DND-41 (cell line): ENCODE measurements at regions not wholly inside any gene's neighbourhood (a gene's known extent, or its start where the extent isn't known, plus 50 kb on each side); places are given as distances from the start of the nearest gene placed in this dataset.

ENCODE experiments used
- ATAC-seq: fragments of 200-7000 bp; cut with Tn5 transposase; 3 replicates; pipeline ENCODE4 v1.9.1; 2021; ENCODE audit warnings: low read depth; ENCODE audit not compliant: insufficient read depth
- DNase-seq: peaks from one replicate; pipeline ENCODE4 v3.0.0-alpha.2; 2020
- H2AFZ ChIP-seq: 2 replicates; pipeline ENCODE4 v1.6.0; 2012; ENCODE audit warnings: low read depth, low read length
- H3K27ac ChIP-seq: 2 replicates; pipeline ENCODE4 v1.5.1; 2012; ENCODE audit warnings: low read length, inconsistent platforms
- H3K27me3 ChIP-seq: fragments of 200-600 bp; sonication (generic); 2 replicates; pipeline ENCODE4 v1.6.0; 2012; ENCODE audit warnings: low read length, mild to moderate bottlenecking, inconsistent platforms; ENCODE audit not compliant: insufficient read depth, poor library complexity
- H3K36me3 ChIP-seq: 2 replicates; pipeline ENCODE4 v1.5.1; 2012; ENCODE audit warnings: low read length, inconsistent platforms; ENCODE audit not compliant: insufficient read depth
- H3K4me1 ChIP-seq: 2 replicates; pipeline ENCODE4 v1.5.1; 2012; ENCODE audit warnings: mild to moderate bottlenecking, low read length; ENCODE audit not compliant: insufficient read depth
- H3K4me2 ChIP-seq: 2 replicates; pipeline ENCODE4 v1.6.0; 2012; ENCODE audit warnings: mild to moderate bottlenecking, moderate library complexity, low read length, inconsistent platforms; ENCODE audit not compliant: insufficient read depth
- H3K4me3 ChIP-seq, 2 experiments: fragments of 200-600 bp in 1 of 2; shearing (Covaris generic) in 1 of 2; 2 replicates each; pipeline ENCODE4 v1.5.1; 2012 to 2016; ENCODE audit warnings: inconsistent platforms in 2 of 2, low read length in 2 of 2, mild to moderate bottlenecking in 2 of 2, low read depth in 1 of 2, moderate library complexity in 1 of 2
- H3K79me2 ChIP-seq: 2 replicates; pipeline ENCODE4 v1.6.0; 2012; ENCODE audit warnings: low read length, inconsistent platforms; ENCODE audit not compliant: insufficient read depth
- H3K9ac ChIP-seq: 2 replicates; pipeline ENCODE4 v1.6.0; 2012; ENCODE audit warnings: low read depth, mild to moderate bottlenecking, inconsistent platforms, low read length, moderate library complexity
- H3K9me3 ChIP-seq: 2 replicates; pipeline ENCODE4 v1.5.1; 2012; ENCODE audit warnings: low read length, moderate library complexity, mild to moderate bottlenecking, inconsistent platforms; ENCODE audit not compliant: insufficient read depth, severe bottlenecking
- H4K20me1 ChIP-seq: 2 replicates; pipeline ENCODE4 v1.6.0; 2012; ENCODE audit warnings: low read length; ENCODE audit not compliant: insufficient read depth
- EZH2 ChIP-seq: IDR thresholded peaks from 3 replicates; pipeline ENCODE4 v1.6.1; 2012; ENCODE audit warnings: borderline replicate concordance, low read depth, mild to moderate bottlenecking, moderate library complexity, low read length, inconsistent platforms; ENCODE audit not compliant: severe bottlenecking
- TF ChIP-seq, protein P1 (sequence below): IDR thresholded peaks from 2 replicates; pipeline ENCODE4 v1.5.1; 2012; ENCODE audit warnings: borderline replicate concordance, low read length, moderate library complexity, mild to moderate bottlenecking; ENCODE audit not compliant: poor library complexity, severe bottlenecking; ENCODE audit errors: extremely low read depth

DNA sequence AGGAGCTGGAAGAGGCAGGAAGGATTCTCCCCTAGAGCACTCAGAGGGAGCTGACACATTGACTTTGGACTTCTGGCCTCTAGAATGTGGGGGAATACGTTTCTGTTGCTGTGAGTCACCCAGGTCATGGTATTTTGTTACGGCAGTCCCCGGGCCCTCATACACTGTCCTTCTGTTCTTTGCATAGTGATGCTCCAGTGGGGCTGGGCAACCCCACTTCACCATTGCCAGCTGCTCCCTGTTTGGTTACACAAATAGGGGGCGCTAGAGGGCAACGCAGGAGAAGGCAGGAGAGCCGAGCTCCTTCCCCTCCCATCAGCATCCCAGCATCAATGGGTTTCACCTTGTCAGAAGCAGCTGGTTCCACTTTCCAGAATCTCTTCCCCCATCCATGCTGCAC is 257.7 kb upstream of the FOXF1 start:
- peak; percentile 12 for DNase-seq

DNA sequence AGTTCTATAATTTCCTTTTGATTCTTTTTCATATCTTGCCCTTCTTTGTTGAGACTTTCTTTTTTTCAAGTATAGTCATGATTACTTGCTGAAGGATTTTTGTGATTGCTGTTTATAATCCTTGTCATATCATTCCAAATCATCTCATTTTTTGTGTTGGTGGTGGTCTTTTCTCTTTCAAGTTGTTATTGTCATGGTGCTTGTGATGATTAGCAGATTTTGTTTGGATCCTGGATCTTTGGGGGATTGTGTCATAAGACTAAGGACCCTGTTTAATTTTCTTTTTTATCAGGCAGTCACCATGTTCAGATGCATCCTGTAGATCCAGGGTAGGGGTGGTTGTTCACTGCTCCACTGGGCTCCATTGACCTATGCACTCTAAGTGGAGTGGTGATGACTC is 254.4 kb upstream of the FOXF1 start:
- Histone ChIP-seq H3K4me3 (no peak overlapping the region), H3K36me3 (no peaks in the 10 kb centered on the region), H3K4me1 (no peaks in the 10 kb centered on the region), H3K4me2 (no peak overlapping the region), H4K20me1 (no peaks in the 10 kb centered on the region), H3K27ac (no peak overlapping the region), H3K9ac (no peak overlapping the region), H2AFZ (no peak overlapping the region), H3K9me3 (no peaks in the 10 kb centered on the region), H3K27me3 (no peaks in the 10 kb centered on the region), H3K79me2 (no peaks in the 10 kb centered on the region)
- no peak for TF ChIP-seq EZH2
- TF ChIP-seq, protein P1, sequence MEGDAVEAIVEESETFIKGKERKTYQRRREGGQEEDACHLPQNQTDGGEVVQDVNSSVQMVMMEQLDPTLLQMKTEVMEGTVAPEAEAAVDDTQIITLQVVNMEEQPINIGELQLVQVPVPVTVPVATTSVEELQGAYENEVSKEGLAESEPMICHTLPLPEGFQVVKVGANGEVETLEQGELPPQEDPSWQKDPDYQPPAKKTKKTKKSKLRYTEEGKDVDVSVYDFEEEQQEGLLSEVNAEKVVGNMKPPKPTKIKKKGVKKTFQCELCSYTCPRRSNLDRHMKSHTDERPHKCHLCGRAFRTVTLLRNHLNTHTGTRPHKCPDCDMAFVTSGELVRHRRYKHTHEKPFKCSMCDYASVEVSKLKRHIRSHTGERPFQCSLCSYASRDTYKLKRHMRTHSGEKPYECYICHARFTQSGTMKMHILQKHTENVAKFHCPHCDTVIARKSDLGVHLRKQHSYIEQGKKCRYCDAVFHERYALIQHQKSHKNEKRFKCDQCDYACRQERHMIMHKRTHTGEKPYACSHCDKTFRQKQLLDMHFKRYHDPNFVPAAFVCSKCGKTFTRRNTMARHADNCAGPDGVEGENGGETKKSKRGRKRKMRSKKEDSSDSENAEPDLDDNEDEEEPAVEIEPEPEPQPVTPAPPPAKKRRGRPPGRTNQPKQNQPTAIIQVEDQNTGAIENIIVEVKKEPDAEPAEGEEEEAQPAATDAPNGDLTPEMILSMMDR, result no peak
- ATAC-seq (no peak), DNase-seq (no peak)

More for the DNA sequence above, 257.7 kb upstream of the FOXF1 start:
- TF ChIP-seq EZH2, result no peak
- TF ChIP-seq, protein P1, result peak; percentile 58
- H3K4me3 ChIP-seq, result no peak overlapping the region
- no peaks in the 10 kb centered on the region for H3K79me2 ChIP-seq
- no peak overlapping the region for H3K27ac ChIP-seq
- no peaks in the 10 kb centered on the region for H3K9me3 ChIP-seq
- H3K4me2 ChIP-seq, result no peak overlapping the region
- H3K27me3 ChIP-seq, result no peaks in the 10 kb centered on the region
- H3K36me3 ChIP-seq, result no peaks in the 10 kb centered on the region
- H4K20me1 ChIP-seq, result no peaks in the 10 kb centered on the region
- no peak overlapping the region for H3K9ac ChIP-seq
- H2AFZ ChIP-seq, result no peak overlapping the region
- no peaks in the 10 kb centered on the region for H3K4me1 ChIP-seq
- ATAC-seq, result no peak

DNA sequence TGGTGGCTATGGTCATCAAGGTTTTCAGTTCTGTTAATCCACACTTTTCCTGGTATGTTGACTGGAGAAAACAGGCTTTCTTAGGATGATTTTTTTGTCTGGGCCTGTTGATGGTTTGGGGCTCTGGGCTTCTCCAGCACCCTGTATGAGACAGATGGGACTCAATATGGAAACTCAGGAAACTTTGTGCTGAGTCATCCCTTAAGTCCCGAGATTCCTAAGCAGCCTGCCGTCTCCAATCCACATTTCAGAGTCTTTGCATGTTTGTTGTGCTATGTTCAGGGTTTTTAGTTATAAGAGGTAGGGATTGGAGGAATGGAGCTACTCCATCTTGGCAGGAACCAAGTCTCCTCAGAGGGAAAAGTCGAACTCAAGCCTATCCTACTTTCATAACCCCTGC is 253.3 kb upstream of the FOXF1 start:
- no peaks in the 10 kb centered on the region for H3K4me1 ChIP-seq
- no peak overlapping the region for H2AFZ ChIP-seq
- no peaks in the 10 kb centered on the region for H3K36me3 ChIP-seq
- H3K9ac ChIP-seq, result no peak overlapping the region
- no peaks in the 10 kb centered on the region for H3K27me3 ChIP-seq
- ATAC-seq, result no peak
- H3K27ac ChIP-seq, result no peak overlapping the region
- no peaks in the 10 kb centered on the region for H3K9me3 ChIP-seq
- no peak overlapping the region for H3K4me3 ChIP-seq
- no peak for TF ChIP-seq EZH2
- TF ChIP-seq, protein P1, result no peak
- no peak overlapping the region for H3K4me2 ChIP-seq
- no peaks in the 10 kb centered on the region for H4K20me1 ChIP-seq
- no peaks in the 10 kb centered on the region for H3K79me2 ChIP-seq
- DNase-seq, result no peak

DNA sequence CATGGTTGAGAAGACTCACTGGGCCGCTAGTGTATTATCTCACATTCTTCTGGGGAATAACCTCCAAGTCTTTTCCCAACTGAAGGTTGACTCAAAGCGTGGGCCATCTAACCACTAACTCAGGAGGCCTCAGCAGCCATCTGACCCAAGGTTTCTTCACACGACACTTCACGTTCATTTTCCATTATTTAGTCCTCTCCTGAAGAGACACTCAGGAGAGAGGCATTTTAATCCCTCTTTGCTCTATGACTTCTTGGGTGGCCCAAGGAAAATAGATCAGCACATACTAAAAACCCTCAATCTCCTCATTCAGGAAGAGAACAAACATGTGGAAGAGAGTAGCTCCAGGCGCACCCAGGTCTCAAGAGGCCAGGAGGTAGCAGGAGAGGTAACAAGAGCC is 252.8 kb upstream of the FOXF1 start:
- DNase-seq (no peak), ATAC-seq (no peak)
- H2AFZ ChIP-seq, result no peak overlapping the region
- H4K20me1 ChIP-seq, result no peaks in the 10 kb centered on the region
- no peaks in the 10 kb centered on the region for H3K9me3 ChIP-seq
- H3K79me2 ChIP-seq, result no peaks in the 10 kb centered on the region
- no peak for TF ChIP-seq EZH2
- TF ChIP-seq, protein P1, result no peak
- no peaks in the 10 kb centered on the region for H3K4me1 ChIP-seq
- no peaks in the 10 kb centered on the region for H3K27me3 ChIP-seq
- no peak overlapping the region for H3K9ac ChIP-seq
- H3K27ac ChIP-seq, result no peak overlapping the region
- no peak overlapping the region for H3K4me2 ChIP-seq
- no peaks in the 10 kb centered on the region for H3K36me3 ChIP-seq
- H3K4me3 ChIP-seq, result no peak overlapping the region
